Head of caudate nucleus (tissue), 42 donors: ENCODE measurements at regions not wholly inside any gene's neighbourhood (a gene's known extent, or its start where the extent isn't known, plus 50 kb on each side); places are given as distances from the start of the nearest gene placed in this dataset.

Experiments
- DNase-seq, 42 donors: peaks; one replicate each; pipeline versions ENCODE4 v3.0.0 to v3.0.0-alpha.2; 2020 to 2021; ENCODE audit warnings: mixed read lengths in 7 of 42
- intact Hi-C: fragments of 100-400 bp; cut with DNase I; formaldehyde crosslinking; loops from one replicate; pipeline ENCODE4 v1.15.0; 2022

GRCh38 chr6:91476000-91476399 is 889.1 kb upstream of the MAP3K7 start:
- DNase-seq, result peak in 20 of 42 donors; percentile 2 to 62 (median 16)
- intact Hi-C loops, result no loop called here

- DNase-seq, result no peak
- intact Hi-C loops, result no loop called here
These were observed 878.5 kb upstream of the MAP3K7 start for GRCh38 chr6:91465393-91465792.

DNA sequence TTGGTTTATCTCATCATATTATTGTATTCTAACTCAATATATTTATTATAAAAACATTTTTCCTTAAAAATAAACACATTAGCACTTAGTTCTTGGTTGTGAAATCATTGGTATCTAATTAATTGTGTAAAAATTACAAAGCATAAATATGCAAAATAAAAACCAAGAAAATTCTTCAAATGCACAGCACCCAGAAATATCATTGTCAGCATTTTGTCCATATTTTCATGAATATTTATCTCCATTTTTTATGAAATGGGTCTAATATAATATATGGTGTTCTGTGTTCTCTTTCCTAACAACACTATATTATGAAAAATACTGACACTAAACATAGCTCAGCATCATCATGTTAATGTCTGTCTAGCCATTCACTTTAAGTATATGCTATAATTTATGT is 877.8 kb upstream of the MAP3K7 start:
- DNase-seq, result no peak
- intact Hi-C loops, result no loop called here

DNA sequence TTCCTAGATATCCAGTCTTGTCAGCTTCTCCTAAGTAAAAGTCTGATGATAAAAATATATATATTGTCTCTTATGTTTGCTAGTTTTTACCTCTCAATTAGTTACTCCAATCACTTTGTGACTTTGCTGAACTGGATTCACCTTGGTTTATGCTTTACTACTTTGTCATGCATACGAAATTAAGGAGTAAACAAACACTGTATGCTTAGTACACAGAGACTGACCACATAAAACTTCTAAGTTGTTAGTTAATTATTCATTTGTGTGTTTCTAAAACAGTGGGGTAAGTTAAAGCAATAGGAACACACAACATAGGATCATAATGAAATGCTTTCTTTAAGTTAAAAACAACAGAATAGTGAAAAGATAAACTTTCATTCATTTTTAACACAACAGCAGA is 877.3 kb upstream of the MAP3K7 start:
- no peak for DNase-seq
- intact Hi-C loops, result no loop called here

DNA sequence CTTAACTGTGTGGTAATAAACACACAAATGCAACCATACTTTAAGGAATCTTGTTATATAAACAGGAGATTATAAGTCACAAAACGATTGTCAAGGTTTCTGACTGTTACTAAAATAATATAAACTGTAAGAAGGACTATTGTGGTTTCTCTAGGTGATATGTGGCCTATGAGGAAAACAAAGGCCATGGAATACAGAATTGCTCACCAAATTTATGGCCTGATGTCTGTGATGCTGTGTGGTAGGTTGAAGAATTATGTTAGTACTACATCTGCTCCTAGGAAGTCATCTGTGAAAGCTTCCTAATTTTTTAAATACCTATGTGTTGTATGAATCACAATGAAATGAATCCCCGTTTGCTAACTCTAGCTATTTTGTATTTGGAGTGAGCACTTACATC is 875.4 kb upstream of the MAP3K7 start:
- intact Hi-C loops, result no loop called here
- DNase-seq, result no peak

- intact Hi-C loops, result no loop called here
- DNase-seq, result no peak
These were observed 866.5 kb upstream of the MAP3K7 start for GRCh38 chr6:91453224-91453878.

- no peak for DNase-seq
- intact Hi-C loops, result no loop called here
These were observed 862.7 kb upstream of the MAP3K7 start for GRCh38 chr6:91449539-91449938.

GRCh38 chr6:91447530-91448254 is 860.8 kb upstream of the MAP3K7 start:
- DNase-seq, result no peak
- intact Hi-C loops, result no loop called here

DNA sequence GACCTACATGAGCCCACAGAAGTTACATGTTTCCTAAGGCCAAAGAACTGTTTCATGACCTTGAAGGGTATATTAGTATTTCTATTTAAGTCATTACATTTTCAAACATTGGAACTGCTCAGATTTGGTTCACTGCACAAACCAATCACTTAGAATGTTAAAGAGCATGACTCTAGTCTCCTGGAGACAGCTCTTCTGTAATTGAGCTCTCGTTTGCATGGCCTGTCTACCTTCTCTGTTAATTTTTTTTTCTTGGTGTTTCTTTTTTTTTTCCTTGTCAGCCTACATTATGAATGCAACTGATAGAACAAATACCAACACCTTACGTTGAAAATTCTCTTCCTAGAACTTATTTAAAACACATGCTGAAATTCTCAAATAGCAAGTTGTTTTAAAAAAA is 860.2 kb upstream of the MAP3K7 start:
- intact Hi-C loops, result no loop called here

DNA sequence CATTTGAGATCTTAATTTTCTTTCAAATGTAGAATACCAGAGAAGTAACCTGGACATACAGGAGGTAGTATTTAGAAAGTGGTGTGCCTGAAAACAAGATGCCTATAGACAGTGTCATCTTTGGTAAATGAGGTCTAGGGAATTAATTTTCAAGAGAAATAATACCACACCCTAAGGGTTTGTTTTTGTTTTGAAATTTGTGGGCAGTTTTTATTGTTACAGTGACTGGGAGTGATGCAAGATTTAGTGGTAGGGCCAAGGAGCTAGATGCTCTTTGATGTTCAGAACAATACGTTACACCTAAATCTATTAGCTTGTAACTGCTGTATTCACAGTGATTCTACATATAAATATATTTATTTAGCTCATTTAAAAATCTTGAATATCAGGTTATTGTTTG is 856.5 kb upstream of the MAP3K7 start:
- no peak for DNase-seq
- intact Hi-C loops, result no loop called here

More for the DNA sequence above, 860.2 kb upstream of the MAP3K7 start:
- DNase-seq, result no peak

DNA sequence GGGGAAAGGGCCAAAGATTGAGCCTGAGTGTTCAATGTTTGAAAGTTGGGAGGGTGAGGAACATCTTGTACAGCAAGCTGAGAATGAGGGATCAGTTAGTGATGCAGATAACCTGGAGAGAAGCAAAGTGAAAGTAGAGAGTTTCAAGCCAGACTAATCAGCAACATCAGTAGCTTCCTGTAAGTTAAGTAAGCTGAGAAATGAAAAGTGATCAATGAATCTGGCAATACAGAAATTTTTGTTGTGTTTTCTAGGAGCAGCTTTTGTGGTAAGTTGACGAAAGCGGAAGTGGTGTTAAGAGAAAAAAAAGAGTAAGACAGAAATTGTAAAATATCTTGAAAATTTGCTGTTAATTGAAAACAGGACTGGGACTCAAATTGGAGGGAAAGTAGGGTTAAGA is 855.5 kb upstream of the MAP3K7 start:
- intact Hi-C loops, result no loop called here
- DNase-seq, result no peak

DNA sequence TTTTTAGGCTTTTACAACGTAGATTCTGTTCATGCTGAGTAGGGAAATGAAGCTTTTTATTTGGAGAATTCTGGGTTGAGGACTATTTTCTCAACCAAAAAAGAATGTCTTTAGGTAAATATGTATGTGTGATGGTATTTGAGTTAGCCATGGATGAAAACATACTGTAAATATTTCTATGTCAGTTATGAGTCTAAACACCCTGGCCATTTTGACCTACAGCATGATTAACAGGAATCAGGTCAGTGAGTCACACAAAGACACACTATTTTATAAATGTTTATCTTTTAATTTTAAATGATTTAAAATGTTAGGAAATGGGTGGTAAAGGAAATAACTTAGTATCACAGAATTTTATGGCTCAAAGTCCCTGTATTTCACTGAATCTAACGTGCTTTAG is 851.7 kb upstream of the MAP3K7 start:
- intact Hi-C loops, result no loop called here
- DNase-seq, result no peak

DNA sequence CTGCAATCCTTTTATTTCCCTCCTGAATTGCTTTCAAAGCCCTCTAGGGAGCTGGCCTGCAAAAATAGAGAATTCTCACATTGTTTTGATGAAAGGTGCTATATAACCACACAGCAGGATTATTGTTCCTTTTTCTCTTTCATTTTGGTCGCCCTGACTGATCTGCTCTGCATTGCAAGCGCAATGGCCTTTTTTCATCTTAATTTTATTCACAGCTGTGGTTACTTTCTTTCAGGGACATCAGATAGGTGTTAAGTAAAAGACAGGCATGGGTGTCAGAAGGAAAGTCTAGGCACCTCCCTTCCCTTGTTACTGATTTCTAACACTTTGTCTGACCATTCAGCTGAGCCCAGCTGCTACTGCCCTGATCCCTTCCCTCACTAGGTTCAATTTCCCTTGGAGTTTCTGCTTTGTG is 850.5 kb upstream of the MAP3K7 start:
- intact Hi-C loops, result no loop called here
- DNase-seq, result no peak

DNA sequence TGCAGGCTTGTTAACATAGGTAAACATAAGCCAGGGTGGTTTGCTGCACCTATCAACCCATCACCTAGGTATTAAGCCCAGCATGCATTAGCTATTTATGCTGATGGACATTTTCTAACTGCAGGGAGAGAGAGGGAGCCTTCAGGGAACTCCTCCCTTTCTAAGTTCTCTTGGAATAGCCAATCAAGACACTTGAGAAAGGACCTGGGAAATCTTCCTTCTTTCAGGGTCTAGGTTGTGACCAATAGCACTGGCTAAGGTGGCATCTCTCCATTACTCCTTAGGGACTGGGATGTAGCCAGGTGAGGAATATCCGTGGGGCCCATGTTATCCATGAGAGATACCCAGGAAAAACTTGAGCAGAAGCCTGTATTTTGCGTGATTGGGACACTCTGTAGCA is 849.6 kb upstream of the MAP3K7 start:
- intact Hi-C loops, result no loop called here
- no peak for DNase-seq

DNA sequence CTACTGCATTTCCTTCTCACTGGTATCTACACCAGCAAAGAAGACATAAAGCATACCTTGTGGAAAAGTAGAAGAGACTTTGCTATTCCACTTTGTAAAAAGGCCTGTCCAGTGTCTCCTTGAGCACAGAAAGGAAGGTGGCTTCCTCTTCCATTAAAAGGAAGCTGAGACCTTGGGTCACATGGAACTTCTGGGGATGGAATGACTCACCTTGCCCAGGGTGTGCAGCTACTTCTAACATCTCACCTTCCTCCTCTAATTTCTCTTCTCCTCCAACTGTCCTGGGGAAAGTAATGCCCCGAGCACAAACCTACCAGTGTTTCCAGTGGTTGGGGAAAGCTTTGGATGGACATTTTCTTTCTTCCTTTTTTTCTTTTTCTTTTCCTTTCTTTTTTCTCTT is 848.8 kb upstream of the MAP3K7 start:
- no peak for DNase-seq
- intact Hi-C loops, result no loop called here

DNA sequence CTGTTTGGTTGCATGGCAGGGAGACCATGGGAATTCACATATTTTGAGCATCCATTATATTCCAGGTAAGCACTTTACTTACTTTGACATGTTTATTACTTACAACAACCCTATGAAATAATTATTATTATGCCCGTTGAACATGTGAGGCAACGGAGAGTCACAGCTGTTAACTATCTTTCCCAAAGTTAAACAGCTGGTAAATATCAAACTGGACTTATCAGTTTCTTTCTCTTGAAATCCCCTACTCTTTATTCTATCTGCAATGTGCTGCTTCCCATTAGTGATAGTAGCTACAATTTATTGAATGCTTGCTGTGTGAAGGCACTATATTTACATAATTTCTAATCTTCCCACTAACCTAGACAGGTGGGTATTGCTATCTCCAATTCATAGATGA is 847.7 kb upstream of the MAP3K7 start:
- DNase-seq, result no peak
- intact Hi-C loops, result no loop called here

- no peak for DNase-seq
- intact Hi-C loops, result no loop called here
These were observed 847.0 kb upstream of the MAP3K7 start for GRCh38 chr6:91433660-91434534.

DNA sequence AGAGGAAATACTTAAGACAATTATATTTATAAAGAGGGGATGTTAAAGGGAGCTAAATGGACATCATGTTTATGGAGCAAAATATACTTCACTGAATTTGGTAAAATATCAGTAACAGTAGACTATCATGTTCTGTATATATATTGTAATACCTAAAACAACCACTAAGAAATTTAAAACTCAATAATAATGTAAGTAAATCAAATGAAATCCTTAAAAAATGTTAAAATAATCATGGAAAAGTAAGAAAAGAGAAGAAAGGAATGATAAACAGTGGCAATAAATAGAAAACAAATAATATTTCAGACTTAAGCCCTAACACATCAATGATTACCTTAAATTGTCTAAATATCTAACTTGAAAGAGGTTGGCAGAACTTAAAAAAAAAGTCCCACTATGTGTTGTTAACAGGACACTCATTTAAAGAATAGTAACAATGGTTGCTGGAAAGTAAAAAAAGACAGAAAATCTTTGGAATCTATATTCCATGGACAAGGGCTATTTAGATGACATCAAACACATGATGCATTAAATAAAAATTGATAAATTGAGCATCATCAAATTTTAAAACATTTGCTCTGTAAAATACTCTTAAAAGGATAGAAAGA is 842.2 kb upstream of the MAP3K7 start:
- intact Hi-C loops, result no loop called here
- no peak for DNase-seq

DNA sequence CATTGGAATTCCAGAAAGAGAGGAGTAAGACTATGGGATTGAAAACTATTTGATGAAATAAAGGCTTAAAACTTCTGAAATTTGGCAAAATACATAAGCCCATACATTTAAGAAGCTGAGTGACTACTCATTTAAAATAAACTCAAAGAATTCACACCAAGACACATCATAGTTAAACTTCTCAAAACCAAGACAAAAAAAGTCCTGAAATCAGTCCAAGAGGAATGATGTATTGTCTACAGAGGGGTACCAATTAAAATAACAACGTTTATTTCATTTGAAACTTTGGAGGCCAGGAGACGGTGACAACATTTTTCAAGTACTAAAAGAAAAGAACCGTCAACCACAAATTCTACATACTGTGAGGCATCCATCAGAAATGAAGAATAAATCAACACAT is 841.4 kb upstream of the MAP3K7 start:
- no peak for DNase-seq
- intact Hi-C loops, result no loop called here

GRCh38 chr6:91420243-91420642 is 833.4 kb upstream of the MAP3K7 start:
- intact Hi-C loops, result no loop called here
- no peak for DNase-seq
